B cell (primary cell): ENCODE measurements at regions not wholly inside any gene's neighbourhood (a gene's known extent, or its start where the extent isn't known, plus 50 kb on each side); places are given as distances from the start of the nearest gene placed in this dataset.

ENCODE experiments used
- ATAC-seq: fragments of 200-7000 bp; cut with Tn5 transposase; one replicate; pipeline ENCODE4 v1.10.0; 2021; ENCODE audit warnings: low read depth, mild to moderate bottlenecking, moderate number of reproducible peaks, moderate library complexity
- CTCF ChIA-PET: fragments of 350-600 bp; sonication (Branson Sonifier 250); formaldehyde crosslinking; loops from one replicate; lab custom pipeline; 2021; ENCODE audit warnings: antibody characterized with exemption, inconsistent platforms; lab: Charles Lee
- POLR2A ChIA-PET: fragments of 350-600 bp; sonication (Branson Sonifier 250); formaldehyde crosslinking; loops from one replicate; lab custom pipeline; 2021; ENCODE audit warnings: antibody characterized with exemption; lab: Charles Lee
- DNase-seq: peaks from one replicate; pipeline ENCODE4 v3.0.0; 2013
- H2AFZ ChIP-seq: 2 replicates; pipeline ENCODE4 v1.6.1; 2012; ENCODE audit warnings: mild to moderate bottlenecking, low read depth, low read length; ENCODE audit not compliant: insufficient read depth, poor library complexity, severe bottlenecking
- H3K27ac ChIP-seq, 2 donors: 1 replicate in 1 of 2; 2 replicates in 1 of 2; pipeline ENCODE4 v1.5.1; 2012 to 2013; ENCODE audit warnings: low read length in 2 of 2, mild to moderate bottlenecking in 2 of 2, moderate library complexity in 1 of 2
- H3K27me3 ChIP-seq, 4 experiments: fragments of 200-600 bp in 1 of 4; sonication (generic) in 1 of 4; replicated peaks in 1 of 4; 1 replicate in 2 of 4; 2 replicates in 2 of 4; pipeline versions ENCODE4 v1.6.1 to v1.7.0; 2013 to 2016; ENCODE audit warnings: low read length in 3 of 4, mild to moderate bottlenecking in 2 of 4, mixed read lengths in 1 of 4, moderate library complexity in 1 of 4; ENCODE audit not compliant: insufficient read depth in 4 of 4, control insufficient read depth in 3 of 4; ENCODE audit errors: control extremely low read depth in 1 of 4
- H3K36me3 ChIP-seq, 2 experiments: replicated peaks in 1 of 2; 1 replicate in 1 of 2; 2 replicates in 1 of 2; pipeline versions ENCODE4 v1.6.1 to v1.7.1; 2013; ENCODE audit warnings: low read length in 1 of 2; ENCODE audit not compliant: insufficient read depth in 2 of 2, control insufficient read depth in 1 of 2; ENCODE audit errors: control extremely low read depth in 1 of 2, extremely low read depth in 1 of 2
- H3K4me1 ChIP-seq, 2 donors: fragments of 200-600 bp in 1 of 2; sonication (generic) in 1 of 2; 1 replicate in 1 of 2; 2 replicates in 1 of 2; pipeline versions ENCODE4 v1.5.1 to v1.6.1; 2013 to 2017; ENCODE audit warnings: low read length in 2 of 2; ENCODE audit not compliant: control insufficient read depth in 2 of 2, insufficient read depth in 2 of 2
- H3K4me2 ChIP-seq: replicated peaks from 2 replicates; pipeline ENCODE3; 2012; ENCODE audit warnings: mild to moderate bottlenecking, low read depth, low read length; ENCODE audit not compliant: poor library complexity, severe bottlenecking
- H3K4me3 ChIP-seq, 5 experiments: fragments of 200-600 bp in 1 of 5; sonication (generic) in 1 of 5; 1 replicate in 3 of 5; 2 replicates in 2 of 5; pipeline versions ENCODE4 v1.5.1 to v1.7.0; 2011 to 2016; ENCODE audit warnings: low read length in 4 of 5, mild to moderate bottlenecking in 4 of 5, low read depth in 2 of 5, control low read depth in 1 of 5, moderate library complexity in 1 of 5; ENCODE audit not compliant: insufficient read depth in 1 of 5; ENCODE audit errors: control extremely low read depth in 1 of 5, extremely low read depth in 1 of 5
- H3K79me2 ChIP-seq: fragments of 200-600 bp; sonication (generic); one replicate; pipeline ENCODE4 v1.6.0; 2016; ENCODE audit warnings: low read length; ENCODE audit not compliant: control insufficient read depth, insufficient read depth
- H3K9ac ChIP-seq: fragments of 200-600 bp; sonication (generic); 2 replicates; pipeline ENCODE4 v1.6.1; 2017; ENCODE audit warnings: mild to moderate bottlenecking, low read length, moderate library complexity
- H3K9me3 ChIP-seq, 3 donors: one replicate each; pipeline versions ENCODE4 v1.6.1 to v1.7.1; 2013; ENCODE audit warnings: low read length in 2 of 3; ENCODE audit not compliant: control insufficient read depth in 2 of 3, insufficient read depth in 1 of 3; ENCODE audit errors: control extremely low read depth in 1 of 3
- H4K20me1 ChIP-seq: 2 replicates; pipeline ENCODE4 v1.6.0; 2012; ENCODE audit warnings: mild to moderate bottlenecking, low read length; ENCODE audit not compliant: insufficient read depth, control insufficient read depth, poor library complexity, severe bottlenecking
- H3K27ac Mint-ChIP-seq: one replicate; pipeline ENCODE4 v1.8.0; 2021; ENCODE audit warnings: mixed read lengths
- H3K27me3 Mint-ChIP-seq: one replicate; pipeline ENCODE4 v1.8.0; 2021; ENCODE audit warnings: mixed read lengths
- H3K4me1 Mint-ChIP-seq: one replicate; pipeline ENCODE4 v1.8.0; 2021; ENCODE audit warnings: mixed read lengths
- H3K4me3 Mint-ChIP-seq: one replicate; pipeline ENCODE4 v1.8.0; 2021; ENCODE audit warnings: mixed read lengths
- H3K9me3 Mint-ChIP-seq: one replicate; pipeline ENCODE4 v1.8.0; 2022; ENCODE audit warnings: mixed read lengths; ENCODE audit not compliant: insufficient read depth
- EZH2 ChIP-seq: IDR thresholded peaks from 2 replicates; pipeline ENCODE4 v1.6.1; 2012; ENCODE audit warnings: borderline replicate concordance, low read depth, mild to moderate bottlenecking, moderate library complexity, low read length; ENCODE audit not compliant: insufficient read depth, poor library complexity, severe bottlenecking
- WGBS: methylation state at CpG from one replicate; pipeline ENCODE4 v1.1.5; 2013; ENCODE audit warnings: missing lambda C conversion rate; ENCODE audit not compliant: insufficient coverage; 5-methylcytosine and 5-hydroxymethylcytosine counted together
- intact Hi-C: fragments of 100-400 bp; cut with micrococcal nuclease; formaldehyde crosslinking; loops from one replicate; pipeline ENCODE4 v1.10.0; 2022
- TF ChIP-seq, protein P1 (sequence below): fragments of 200-600 bp; IDR thresholded peaks from one replicate; pipeline ENCODE4 v1.8.0; 2022; ENCODE audit warnings: antibody characterized with exemption, mild to moderate bottlenecking

DNA sequence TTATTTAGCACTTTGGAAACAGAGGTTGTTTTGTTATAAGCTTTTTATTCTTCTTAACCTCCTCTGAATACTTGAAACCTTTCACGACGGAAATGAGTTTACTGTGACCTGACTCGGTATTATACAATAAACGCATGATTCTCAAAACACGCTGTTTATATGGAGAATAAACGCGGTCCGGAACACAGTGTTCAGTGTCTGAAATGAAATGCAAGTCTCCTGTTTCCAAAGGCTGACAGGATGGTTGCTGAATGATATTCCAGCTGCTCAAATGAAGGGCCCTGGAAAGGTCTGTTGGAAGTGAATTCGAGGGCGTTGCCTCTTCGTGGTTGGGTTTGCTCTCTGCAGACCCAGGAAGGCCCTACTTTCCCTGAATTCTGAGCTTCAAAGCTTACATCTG, 83.4 kb downstream of the RSPH3 start:
- H2AFZ ChIP-seq: no peak overlapping the region
- CTCF ChIA-PET: interaction anchor here (0.8 to 1.4 kb wide), 2 partner anchors 42 to 198 kb away, joined by 3 to 5 read pairs; no protein-coding TSS in a partner anchor
- DNase-seq (no peak), ATAC-seq (no peak)
- H3K9ac ChIP-seq: no peak overlapping the region
- H3K36me3 ChIP-seq: no peaks in the 10 kb centered on the region
- no peaks in the 10 kb centered on the region for H4K20me1 ChIP-seq
- no peak for TF ChIP-seq EZH2
- TF ChIP-seq, protein P1, sequence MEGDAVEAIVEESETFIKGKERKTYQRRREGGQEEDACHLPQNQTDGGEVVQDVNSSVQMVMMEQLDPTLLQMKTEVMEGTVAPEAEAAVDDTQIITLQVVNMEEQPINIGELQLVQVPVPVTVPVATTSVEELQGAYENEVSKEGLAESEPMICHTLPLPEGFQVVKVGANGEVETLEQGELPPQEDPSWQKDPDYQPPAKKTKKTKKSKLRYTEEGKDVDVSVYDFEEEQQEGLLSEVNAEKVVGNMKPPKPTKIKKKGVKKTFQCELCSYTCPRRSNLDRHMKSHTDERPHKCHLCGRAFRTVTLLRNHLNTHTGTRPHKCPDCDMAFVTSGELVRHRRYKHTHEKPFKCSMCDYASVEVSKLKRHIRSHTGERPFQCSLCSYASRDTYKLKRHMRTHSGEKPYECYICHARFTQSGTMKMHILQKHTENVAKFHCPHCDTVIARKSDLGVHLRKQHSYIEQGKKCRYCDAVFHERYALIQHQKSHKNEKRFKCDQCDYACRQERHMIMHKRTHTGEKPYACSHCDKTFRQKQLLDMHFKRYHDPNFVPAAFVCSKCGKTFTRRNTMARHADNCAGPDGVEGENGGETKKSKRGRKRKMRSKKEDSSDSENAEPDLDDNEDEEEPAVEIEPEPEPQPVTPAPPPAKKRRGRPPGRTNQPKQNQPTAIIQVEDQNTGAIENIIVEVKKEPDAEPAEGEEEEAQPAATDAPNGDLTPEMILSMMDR: no peak
- H3K27me3 ChIP-seq: no peaks in the 10 kb centered on the region
- H3K27ac ChIP-seq: no peak overlapping the region
- Mint-ChIP-seq H3K27me3 (no peaks in the 10 kb centered on the region), H3K4me3 (no peak overlapping the region), H3K4me1 (peaks cover 42% of the 10 kb centered on the region), H3K27ac (no peak overlapping the region), H3K9me3 (no peaks in the 10 kb centered on the region)
- H3K79me2 ChIP-seq: peaks cover 5% of the 10 kb centered on the region
- intact Hi-C loops: no loop called here
- H3K4me1 ChIP-seq: peaks cover 13 to 32% of the 10 kb centered on the region in 2 donors
- H3K4me2 ChIP-seq: no peak overlapping the region
- H3K4me3 ChIP-seq: no peak overlapping the region
- WGBS: 98% methylated on average over 11 of the region's 11 CpGs
- H3K9me3 ChIP-seq: no peaks in the 10 kb centered on the region
- POLR2A ChIA-PET: interaction anchor here (0.7 kb wide), 1 partner anchor 199 kb away, joined by 5 read pairs; no protein-coding TSS in a partner anchor

DNA sequence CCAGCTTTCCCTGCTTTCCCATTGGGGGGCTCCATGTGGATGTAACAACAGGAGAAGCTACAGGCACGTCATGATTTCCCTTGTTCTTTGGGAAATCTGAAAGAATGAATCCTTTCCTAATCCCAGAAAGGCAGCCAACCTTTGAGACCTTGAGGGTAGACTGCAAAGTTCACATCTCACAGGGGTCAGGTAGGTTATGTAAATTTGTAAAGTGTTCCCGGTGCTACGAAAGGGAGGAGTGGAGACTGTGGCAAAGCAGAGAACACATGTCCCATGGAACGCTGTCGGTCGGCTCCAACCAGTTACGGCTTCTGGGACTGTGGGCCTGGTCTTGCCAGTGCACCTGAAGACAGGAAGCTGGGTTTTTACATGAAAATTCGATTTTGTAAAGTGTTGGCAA, 85.1 kb downstream of the RSPH3 start:
- no peak overlapping the region for H3K4me3 Mint-ChIP-seq
- Histone ChIP-seq H3K79me2 (peaks cover 5% of the 10 kb centered on the region), H3K4me3 (no peak overlapping the region), H3K36me3 (no peaks in the 10 kb centered on the region), H2AFZ (no peak overlapping the region), H3K9me3 (no peaks in the 10 kb centered on the region), H3K4me1 (peaks cover 24 to 49% of the 10 kb centered on the region in 2 donors), H3K27ac (no peak overlapping the region), H3K4me2 (no peak overlapping the region), H3K27me3 (no peaks in the 10 kb centered on the region), H3K9ac (no peak overlapping the region), H4K20me1 (no peaks in the 10 kb centered on the region)
- WGBS: 88% methylated on average over 7 of the region's 8 CpGs
- TF ChIP-seq EZH2: no peak
- TF ChIP-seq, protein P1: no peak
- no peaks in the 10 kb centered on the region for H3K27me3 Mint-ChIP-seq
- H3K4me1 Mint-ChIP-seq: peaks cover 50% of the 10 kb centered on the region
- DNase-seq (no peak), ATAC-seq (no peak)
- peak overlapping the region; percentile 46 for H3K27ac Mint-ChIP-seq
- H3K9me3 Mint-ChIP-seq: no peaks in the 10 kb centered on the region
- ChIA-PET POLR2A (no interaction called here), CTCF (interaction anchor here (0.8 to 0.9 kb wide), 2 partner anchors 13 to 76 kb away, joined by 3 read pairs; no protein-coding TSS in a partner anchor)
- intact Hi-C loops: loop anchor here (5.0 kb wide), 1 partner anchor 42 kb away; no protein-coding TSS in a partner anchor
